Panc1 (cell line): ENCODE measurements at regions not wholly inside any gene's neighbourhood (a gene's known extent, or its start where the extent isn't known, plus 50 kb on each side); places are given as distances from the start of the nearest gene placed in this dataset.

Experiments
- ATAC-seq: fragments of 200-7000 bp; cut with Tn5 transposase; 2 replicates; pipeline ENCODE4 v1.9.1; 2020; ENCODE audit warnings: mild to moderate bottlenecking, moderate library complexity
- BruUV-seq: library from RNA; stranded (reverse); fragments of 400-500 nt; replicated peaks from 2 replicates; lab custom pipeline; 2021; lab: Mats Ljungman, UMichigan
- CTCF ChIA-PET: fragments of 300-600 bp; sonication (Branson Sonifier 250); formaldehyde crosslinking; loops from one replicate; lab custom pipeline; 2022; ENCODE audit warnings: antibody characterized with exemption; lab: Charles Lee
- POLR2A ChIA-PET: fragments of 300-600 bp; sonication (Branson Sonifier 250); formaldehyde crosslinking; loops from one replicate; lab custom pipeline; 2022; ENCODE audit warnings: antibody characterized with exemption; lab: Charles Lee
- DNase-seq: peaks from one replicate; pipeline ENCODE4 v3.0.0-alpha.2; 2010; ENCODE audit warnings: low read depth, low spot score
- H3K27ac ChIP-seq: 2 replicates; pipeline ENCODE4 v1.5.1; 2011; ENCODE audit warnings: mild to moderate bottlenecking, low read length, inconsistent platforms
- H3K27me3 ChIP-seq: fragments of 200-500 bp; sonication (Bioruptor generic); 2 replicates; pipeline ENCODE4 v1.6.0; 2014; ENCODE audit warnings: low read length, inconsistent platforms; ENCODE audit not compliant: control insufficient read depth, insufficient read depth
- H3K36me3 ChIP-seq: fragments of 200-500 bp; sonication (Bioruptor generic); 2 replicates; pipeline ENCODE4 v1.5.1; 2014; ENCODE audit warnings: inconsistent platforms, mild to moderate bottlenecking, low read length, moderate library complexity; ENCODE audit not compliant: control insufficient read depth, insufficient read depth
- H3K4me1 ChIP-seq: 2 replicates; pipeline ENCODE4 v1.5.1; 2011; ENCODE audit warnings: inconsistent platforms, mild to moderate bottlenecking, low read length, moderate library complexity; ENCODE audit not compliant: control insufficient read depth, insufficient read depth
- H3K4me3 ChIP-seq, 2 experiments: 2 replicates each; pipeline ENCODE4 v1.5.1; 2011 to 2012; ENCODE audit warnings: low read depth in 2 of 2, low read length in 2 of 2, mild to moderate bottlenecking in 2 of 2, inconsistent platforms in 1 of 2, moderate library complexity in 1 of 2
- H3K9me3 ChIP-seq: fragments of 200-500 bp; sonication (Bioruptor generic); 2 replicates; pipeline ENCODE4 v1.5.1; 2014; ENCODE audit warnings: low read depth, mild to moderate bottlenecking, inconsistent platforms, low read length, moderate library complexity; ENCODE audit not compliant: control insufficient read depth, insufficient read depth
- POLR2AphosphoS5 ChIP-seq: IDR thresholded peaks from 2 replicates; pipeline ENCODE4 v1.6.1; 2012; ENCODE audit warnings: mild to moderate bottlenecking, low read depth, low read length, moderate library complexity
- SIN3A ChIP-seq: IDR thresholded peaks from 2 replicates; pipeline ENCODE4 v1.6.1; 2012; ENCODE audit warnings: low read depth, mild to moderate bottlenecking, low read length, moderate library complexity, borderline replicate concordance; ENCODE audit not compliant: insufficient read depth
- TCF7L2 ChIP-seq: IDR thresholded peaks from 2 replicates; pipeline ENCODE4 v1.6.1; 2011; ENCODE audit warnings: mild to moderate bottlenecking, low read depth, low read length, inconsistent platforms
- in situ Hi-C: cut with HindIII; loops from 2 replicates; pipeline ENCODE4 v1.10.0; 2016; ENCODE audit warnings: low sequenced_read_pairs, low pct_unique_long_range_greater_than_20kb
- intact Hi-C: fragments of 100-400 bp; cut with micrococcal nuclease; formaldehyde crosslinking; loops from one replicate; pipeline ENCODE4 v1.10.0; 2022; ENCODE audit not compliant: unreplicated experiment
- TF ChIP-seq, protein P1 (sequence below): fragments of 450-650 bp; IDR thresholded peaks from 2 replicates; pipeline ENCODE4 v1.5.1; 2017; ENCODE audit warnings: mild to moderate bottlenecking
- TF ChIP-seq, protein P2 (sequence below), 2 experiments: IDR thresholded peaks; 2 replicates each; pipeline ENCODE4 v1.6.1; 2011 to 2012; ENCODE audit warnings: low read depth in 2 of 2, control low read depth in 1 of 2, low read length in 1 of 2, mild to moderate bottlenecking in 1 of 2, moderate library complexity in 1 of 2; ENCODE audit not compliant: insufficient read depth in 1 of 2

DNA sequence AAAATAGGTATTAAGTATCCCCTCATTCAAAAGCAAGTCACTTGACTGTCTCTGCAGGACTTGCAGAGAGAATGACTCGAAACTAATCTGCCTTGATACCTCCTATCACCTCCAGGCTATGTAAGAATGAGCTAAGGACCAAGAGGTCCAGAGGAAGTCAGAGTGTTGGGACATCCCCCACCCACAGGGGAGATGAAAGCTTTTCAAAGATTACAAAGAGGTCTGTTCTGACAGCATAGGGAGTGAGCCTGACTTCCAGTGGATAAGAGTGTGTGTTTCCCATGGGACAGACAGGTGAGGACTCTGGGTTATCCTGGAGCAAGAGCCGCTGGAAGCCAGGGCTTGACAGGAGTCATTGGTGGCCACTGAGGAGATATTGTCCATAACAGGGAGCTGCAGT, 85.0 kb upstream of the TACR1 start:
- ATAC-seq (no peak), DNase-seq (no peak)
- ChIA-PET POLR2A (no interaction called here), CTCF (interaction anchor here (0.5 kb wide), 1 partner anchor 44 kb away, joined by 3 read pairs; no protein-coding TSS in a partner anchor)
- no peak overlapping the region for H3K4me3 ChIP-seq
- no peaks in the 10 kb centered on the region for H3K36me3 ChIP-seq
- no peaks in the 10 kb centered on the region for H3K4me1 ChIP-seq
- no TSS peak for BruUV-seq
- H3K9me3 ChIP-seq = no peaks in the 10 kb centered on the region
- in situ Hi-C loops (no loop called here), intact Hi-C loops (no loop called here)
- no peak overlapping the region for H3K27ac ChIP-seq
- H3K27me3 ChIP-seq = no peaks in the 10 kb centered on the region
- TF ChIP-seq SIN3A = no peak
- TF ChIP-seq, protein P1, sequence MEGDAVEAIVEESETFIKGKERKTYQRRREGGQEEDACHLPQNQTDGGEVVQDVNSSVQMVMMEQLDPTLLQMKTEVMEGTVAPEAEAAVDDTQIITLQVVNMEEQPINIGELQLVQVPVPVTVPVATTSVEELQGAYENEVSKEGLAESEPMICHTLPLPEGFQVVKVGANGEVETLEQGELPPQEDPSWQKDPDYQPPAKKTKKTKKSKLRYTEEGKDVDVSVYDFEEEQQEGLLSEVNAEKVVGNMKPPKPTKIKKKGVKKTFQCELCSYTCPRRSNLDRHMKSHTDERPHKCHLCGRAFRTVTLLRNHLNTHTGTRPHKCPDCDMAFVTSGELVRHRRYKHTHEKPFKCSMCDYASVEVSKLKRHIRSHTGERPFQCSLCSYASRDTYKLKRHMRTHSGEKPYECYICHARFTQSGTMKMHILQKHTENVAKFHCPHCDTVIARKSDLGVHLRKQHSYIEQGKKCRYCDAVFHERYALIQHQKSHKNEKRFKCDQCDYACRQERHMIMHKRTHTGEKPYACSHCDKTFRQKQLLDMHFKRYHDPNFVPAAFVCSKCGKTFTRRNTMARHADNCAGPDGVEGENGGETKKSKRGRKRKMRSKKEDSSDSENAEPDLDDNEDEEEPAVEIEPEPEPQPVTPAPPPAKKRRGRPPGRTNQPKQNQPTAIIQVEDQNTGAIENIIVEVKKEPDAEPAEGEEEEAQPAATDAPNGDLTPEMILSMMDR = no peak
- no peak for TF ChIP-seq POLR2AphosphoS5
- TF ChIP-seq, protein P2, sequence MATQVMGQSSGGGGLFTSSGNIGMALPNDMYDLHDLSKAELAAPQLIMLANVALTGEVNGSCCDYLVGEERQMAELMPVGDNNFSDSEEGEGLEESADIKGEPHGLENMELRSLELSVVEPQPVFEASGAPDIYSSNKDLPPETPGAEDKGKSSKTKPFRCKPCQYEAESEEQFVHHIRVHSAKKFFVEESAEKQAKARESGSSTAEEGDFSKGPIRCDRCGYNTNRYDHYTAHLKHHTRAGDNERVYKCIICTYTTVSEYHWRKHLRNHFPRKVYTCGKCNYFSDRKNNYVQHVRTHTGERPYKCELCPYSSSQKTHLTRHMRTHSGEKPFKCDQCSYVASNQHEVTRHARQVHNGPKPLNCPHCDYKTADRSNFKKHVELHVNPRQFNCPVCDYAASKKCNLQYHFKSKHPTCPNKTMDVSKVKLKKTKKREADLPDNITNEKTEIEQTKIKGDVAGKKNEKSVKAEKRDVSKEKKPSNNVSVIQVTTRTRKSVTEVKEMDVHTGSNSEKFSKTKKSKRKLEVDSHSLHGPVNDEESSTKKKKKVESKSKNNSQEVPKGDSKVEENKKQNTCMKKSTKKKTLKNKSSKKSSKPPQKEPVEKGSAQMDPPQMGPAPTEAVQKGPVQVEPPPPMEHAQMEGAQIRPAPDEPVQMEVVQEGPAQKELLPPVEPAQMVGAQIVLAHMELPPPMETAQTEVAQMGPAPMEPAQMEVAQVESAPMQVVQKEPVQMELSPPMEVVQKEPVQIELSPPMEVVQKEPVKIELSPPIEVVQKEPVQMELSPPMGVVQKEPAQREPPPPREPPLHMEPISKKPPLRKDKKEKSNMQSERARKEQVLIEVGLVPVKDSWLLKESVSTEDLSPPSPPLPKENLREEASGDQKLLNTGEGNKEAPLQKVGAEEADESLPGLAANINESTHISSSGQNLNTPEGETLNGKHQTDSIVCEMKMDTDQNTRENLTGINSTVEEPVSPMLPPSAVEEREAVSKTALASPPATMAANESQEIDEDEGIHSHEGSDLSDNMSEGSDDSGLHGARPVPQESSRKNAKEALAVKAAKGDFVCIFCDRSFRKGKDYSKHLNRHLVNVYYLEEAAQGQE (IDR thresholded peaks at IDR 0.05; ENCODE audit: insufficient read depth in 1 of 2, low read depth in 2 of 2, low read length in 1 of 2) = no peak
- no peak for TF ChIP-seq TCF7L2

DNA sequence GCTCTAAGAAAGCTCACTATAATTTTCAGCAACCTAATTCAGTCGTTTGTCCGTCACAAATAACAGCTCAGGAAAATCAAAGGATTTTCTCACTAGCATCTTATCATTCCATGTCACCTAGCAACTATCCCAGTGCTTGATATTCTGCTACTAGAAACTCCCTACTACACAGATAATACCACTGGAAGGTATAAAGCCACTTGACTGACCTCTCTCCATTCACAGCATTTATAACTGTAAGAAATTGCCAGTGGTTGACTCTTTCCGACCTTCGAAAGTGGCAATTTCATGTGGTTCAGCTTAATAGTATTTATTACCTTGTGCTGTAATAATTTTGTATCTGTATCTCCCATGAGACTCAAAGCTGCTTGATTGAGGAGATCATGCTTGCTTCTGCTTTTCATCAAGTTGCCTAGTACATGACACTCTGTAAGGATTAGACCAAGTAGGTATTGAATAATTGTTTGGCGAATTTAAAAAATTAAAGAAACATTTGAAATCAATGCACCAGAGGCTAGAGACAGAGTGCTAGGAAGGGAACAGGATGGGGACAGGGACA, 79.6 kb upstream of the TACR1 start:
- intact Hi-C loops (no loop called here), in situ Hi-C loops (no loop called here)
- DNase-seq = no peak
- ATAC-seq = no peak
- Histone ChIP-seq H3K27me3 (no peaks in the 10 kb centered on the region), H3K4me3 (no peak overlapping the region), H3K4me1 (no peaks in the 10 kb centered on the region), H3K27ac (no peak overlapping the region), H3K36me3 (no peaks in the 10 kb centered on the region), H3K9me3 (no peaks in the 10 kb centered on the region)
- POLR2A ChIA-PET = no interaction called here
- CTCF ChIA-PET = no interaction called here
- TF ChIP-seq, protein P1 = no peak
- no peak for TF ChIP-seq TCF7L2
- TF ChIP-seq, protein P2 (IDR thresholded peaks at IDR 0.05; ENCODE audit: insufficient read depth in 1 of 2, low read depth in 2 of 2, low read length in 1 of 2) = no peak
- TF ChIP-seq SIN3A = no peak
- TF ChIP-seq POLR2AphosphoS5 = no peak
- no TSS peak for BruUV-seq
